IPS-18a (cell line): ENCODE measurements at regions not wholly inside any gene's neighbourhood (a gene's known extent, or its start where the extent isn't known, plus 50 kb on each side); places are given as distances from the start of the nearest gene placed in this dataset.

Experiments
- H3K27ac ChIP-seq: one replicate; pipeline ENCODE4 v1.5.1; 2013; ENCODE audit warnings: low read length
- H3K27me3 ChIP-seq: one replicate; pipeline ENCODE4 v1.6.1; 2013; ENCODE audit warnings: mild to moderate bottlenecking, low read length; ENCODE audit not compliant: control insufficient read depth, insufficient read depth
- H3K36me3 ChIP-seq: one replicate; pipeline ENCODE4 v1.6.1; 2013; ENCODE audit warnings: low read depth, low read length; ENCODE audit not compliant: control insufficient read depth
- H3K4me1 ChIP-seq: one replicate; pipeline ENCODE4 v1.6.1; 2013; ENCODE audit warnings: low read depth, low read length; ENCODE audit not compliant: control insufficient read depth
- H3K4me3 ChIP-seq: one replicate; pipeline ENCODE4 v1.5.1; 2013; ENCODE audit warnings: low read length
- H3K9ac ChIP-seq: one replicate; pipeline ENCODE4 v1.6.1; 2013; ENCODE audit warnings: mild to moderate bottlenecking, low read length, moderate library complexity
- H3K9me3 ChIP-seq: one replicate; pipeline ENCODE4 v1.6.1; 2013; ENCODE audit warnings: low read depth, low read length; ENCODE audit not compliant: control insufficient read depth

DNA sequence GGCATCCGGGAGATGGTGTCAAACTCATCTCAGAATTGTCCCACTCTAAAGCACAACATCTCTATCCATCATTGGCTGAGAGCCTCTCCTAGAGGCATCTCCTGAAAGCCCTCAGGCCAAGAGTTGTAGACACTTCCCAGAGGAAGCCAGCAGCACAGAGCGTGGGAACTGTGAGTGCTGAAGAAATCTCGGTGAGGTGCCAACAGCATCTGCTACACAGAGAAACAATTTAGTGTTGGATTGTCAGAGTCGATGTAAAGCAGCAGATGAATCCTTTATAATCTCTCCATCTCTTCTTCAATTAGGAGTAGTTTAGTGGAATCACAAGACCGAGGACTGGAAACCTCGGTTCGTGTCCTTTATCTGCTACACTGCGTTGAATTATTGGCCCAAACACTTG, 172.2 kb downstream of the C7orf25 start:
- no peaks in the 10 kb centered on the region for H3K9me3 ChIP-seq
- no peaks in the 10 kb centered on the region for H3K36me3 ChIP-seq
- H3K27ac ChIP-seq, result no peak overlapping the region
- H3K27me3 ChIP-seq, result no peaks in the 10 kb centered on the region
- H3K4me3 ChIP-seq, result no peak overlapping the region
- H3K9ac ChIP-seq, result no peak overlapping the region
- no peaks in the 10 kb centered on the region for H3K4me1 ChIP-seq

DNA sequence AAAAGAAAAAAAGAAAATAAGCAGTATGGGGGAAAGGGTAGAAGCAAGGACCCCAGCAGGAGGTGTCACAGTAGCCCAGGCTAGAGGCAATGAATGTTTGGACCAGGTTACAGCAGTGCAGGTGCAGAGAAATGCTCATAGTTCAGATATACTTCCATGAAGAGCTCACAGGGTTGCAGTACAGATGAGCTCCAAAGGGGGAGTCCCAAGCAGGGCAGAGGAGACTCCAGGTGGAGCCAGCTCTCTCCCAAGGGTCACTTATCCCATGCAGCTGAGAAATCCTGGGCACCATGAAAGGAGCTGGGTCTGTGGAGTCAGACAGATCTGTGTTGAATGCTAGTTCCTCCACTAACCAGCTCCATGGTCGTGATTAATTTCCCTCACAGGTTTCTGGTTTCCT, 174.9 kb downstream of the C7orf25 start:
- Histone ChIP-seq H3K36me3 (no peaks in the 10 kb centered on the region), H3K4me3 (no peak overlapping the region), H3K27me3 (no peaks in the 10 kb centered on the region), H3K9ac (no peak overlapping the region), H3K4me1 (no peaks in the 10 kb centered on the region), H3K27ac (no peak overlapping the region), H3K9me3 (no peaks in the 10 kb centered on the region)

DNA sequence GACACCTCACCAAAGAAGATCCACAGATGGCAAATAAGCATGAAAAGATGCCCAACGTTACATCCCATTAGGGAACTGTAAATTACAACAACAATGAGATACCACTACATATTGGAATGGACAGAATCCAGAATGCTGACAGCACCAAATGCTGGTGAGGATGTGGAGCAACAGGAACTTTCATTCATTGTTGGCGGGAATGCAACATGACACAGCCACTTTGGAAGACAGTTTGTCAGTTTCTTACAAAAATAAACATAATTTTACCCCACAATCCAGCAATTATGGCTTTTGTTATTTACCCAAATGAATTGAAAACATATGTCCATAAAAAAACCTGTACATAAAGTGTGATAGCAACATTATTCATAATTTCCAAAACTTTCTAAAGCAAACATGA, 176.8 kb downstream of the C7orf25 start:
- Histone ChIP-seq H3K4me1 (no peaks in the 10 kb centered on the region), H3K27ac (no peak overlapping the region), H3K4me3 (no peak overlapping the region), H3K9me3 (no peaks in the 10 kb centered on the region), H3K9ac (no peak overlapping the region), H3K27me3 (no peaks in the 10 kb centered on the region), H3K36me3 (no peaks in the 10 kb centered on the region)

DNA sequence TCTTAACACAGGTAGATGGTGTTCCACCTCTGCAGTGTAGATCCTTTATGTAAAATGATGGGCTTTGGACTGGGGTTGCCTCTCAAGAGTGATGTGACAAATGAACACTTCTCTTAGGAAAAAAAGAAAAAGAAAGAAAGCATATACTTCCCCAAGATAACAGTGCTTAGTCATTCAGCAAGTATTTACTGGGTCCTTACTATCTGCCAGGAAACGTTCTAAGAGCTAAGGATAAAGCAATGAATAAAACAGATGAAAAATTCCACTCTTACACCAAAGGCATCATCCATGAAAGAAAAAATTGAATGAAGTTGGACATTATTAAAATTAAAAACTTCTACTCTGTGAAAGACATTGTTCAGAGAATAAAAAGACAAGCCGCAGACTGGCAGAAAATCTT, 177.3 kb downstream of the C7orf25 start:
- Histone ChIP-seq H3K9me3 (no peaks in the 10 kb centered on the region), H3K27me3 (no peaks in the 10 kb centered on the region), H3K36me3 (no peaks in the 10 kb centered on the region), H3K27ac (no peak overlapping the region), H3K9ac (no peak overlapping the region), H3K4me1 (no peaks in the 10 kb centered on the region), H3K4me3 (no peak overlapping the region)

DNA sequence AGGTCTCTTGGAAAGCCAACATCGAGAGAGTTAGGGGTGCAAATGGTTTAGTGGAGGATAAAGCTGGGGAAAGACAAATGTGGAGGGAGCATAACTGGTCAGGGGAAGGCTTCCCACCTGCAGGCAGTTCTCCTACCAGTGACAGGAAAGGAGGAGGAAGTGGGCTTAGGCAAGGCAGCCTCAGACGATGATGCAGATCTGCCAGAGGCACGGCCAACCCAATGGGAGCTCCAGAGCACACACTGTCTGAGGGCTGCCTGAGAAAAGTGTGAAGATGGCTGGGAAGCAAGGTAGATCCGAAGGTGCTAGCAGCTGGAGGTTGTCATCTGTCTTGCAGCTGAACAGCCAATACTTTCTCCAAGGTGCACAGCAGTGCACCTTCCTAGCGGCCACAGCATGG, 178.8 kb downstream of the C7orf25 start:
- no peaks in the 10 kb centered on the region for H3K4me1 ChIP-seq
- H3K4me3 ChIP-seq, result no peak overlapping the region
- no peaks in the 10 kb centered on the region for H3K36me3 ChIP-seq
- no peaks in the 10 kb centered on the region for H3K27me3 ChIP-seq
- no peaks in the 10 kb centered on the region for H3K9me3 ChIP-seq
- no peak overlapping the region for H3K9ac ChIP-seq
- no peak overlapping the region for H3K27ac ChIP-seq

DNA sequence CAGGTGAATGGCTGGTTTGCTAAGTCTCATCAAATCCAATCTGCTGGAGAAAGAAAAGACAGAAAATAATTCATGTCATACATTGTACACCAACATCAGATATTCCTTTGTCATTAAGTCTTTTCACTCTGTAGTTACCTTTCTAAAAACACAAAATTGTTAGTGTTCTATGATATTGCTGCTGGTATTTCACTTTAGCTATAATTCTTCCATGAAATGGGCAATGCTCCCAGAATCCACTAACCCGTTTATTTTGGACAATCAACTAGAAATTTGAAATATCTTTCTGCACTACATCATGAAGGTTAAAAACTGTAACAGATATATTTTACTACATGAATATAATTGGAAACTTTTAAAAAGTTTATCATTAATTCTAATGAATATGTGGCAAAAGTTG, 181.3 kb downstream of the C7orf25 start:
- no peaks in the 10 kb centered on the region for H3K9me3 ChIP-seq
- no peak overlapping the region for H3K4me3 ChIP-seq
- no peak overlapping the region for H3K9ac ChIP-seq
- H3K27me3 ChIP-seq, result no peaks in the 10 kb centered on the region
- H3K36me3 ChIP-seq, result no peaks in the 10 kb centered on the region
- H3K4me1 ChIP-seq, result no peaks in the 10 kb centered on the region
- H3K27ac ChIP-seq, result no peak overlapping the region

DNA sequence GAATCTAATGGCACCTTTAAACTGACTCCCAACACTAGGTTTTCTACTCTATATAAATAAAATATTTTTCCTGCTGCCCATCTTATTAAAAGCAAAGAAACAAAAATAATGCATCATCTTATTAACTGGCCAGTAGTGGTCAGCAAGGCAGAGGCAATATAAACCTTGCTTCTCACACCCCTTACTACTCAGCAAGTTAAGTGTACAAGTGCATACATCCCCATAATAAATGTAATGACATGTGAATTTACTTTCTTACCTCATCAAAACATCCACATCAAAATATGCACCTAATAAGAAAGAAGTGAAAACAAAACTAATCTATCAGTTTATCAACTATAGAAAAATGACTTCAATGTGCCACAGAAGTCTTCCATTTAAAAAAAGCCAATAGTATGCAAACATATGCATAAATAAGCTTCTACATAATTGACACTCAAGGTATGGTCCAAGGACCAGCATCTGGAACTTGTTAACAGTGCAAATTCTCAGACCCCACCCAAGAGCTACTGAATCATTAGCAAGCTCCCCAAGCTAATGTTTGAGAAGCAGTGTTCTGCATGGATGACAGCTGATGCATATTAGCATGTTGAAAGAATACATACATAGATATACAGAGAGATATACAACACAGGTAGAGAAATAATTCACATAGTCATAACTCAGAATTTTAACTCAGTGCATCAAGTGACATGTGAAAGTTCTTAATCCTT, 182.7 kb downstream of the C7orf25 start:
- Histone ChIP-seq H3K27me3 (no peaks in the 10 kb centered on the region), H3K4me3 (no peak overlapping the region), H3K9me3 (no peaks in the 10 kb centered on the region), H3K27ac (no peak overlapping the region), H3K4me1 (no peaks in the 10 kb centered on the region), H3K9ac (no peak overlapping the region), H3K36me3 (no peaks in the 10 kb centered on the region)

DNA sequence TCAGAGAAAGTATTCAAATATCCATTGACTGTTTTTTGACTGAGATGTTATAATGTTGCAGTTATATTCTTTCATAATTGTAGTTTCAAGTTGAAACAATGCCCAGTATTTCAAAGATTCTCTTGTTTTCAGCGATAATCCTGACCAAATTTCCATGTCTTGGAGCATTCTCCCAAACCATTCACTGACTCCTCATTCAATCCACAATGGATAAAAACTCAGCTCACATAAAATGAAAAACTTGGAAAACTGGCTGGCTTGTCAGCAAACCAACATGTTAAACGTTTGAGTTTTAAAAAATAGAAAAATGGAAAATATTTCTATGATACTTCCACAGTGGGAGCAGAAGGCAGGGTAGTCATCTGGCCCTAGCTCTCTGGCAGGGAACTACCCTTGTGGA, 184.4 kb downstream of the C7orf25 start:
- Histone ChIP-seq H3K4me3 (no peak overlapping the region), H3K36me3 (no peaks in the 10 kb centered on the region), H3K4me1 (no peaks in the 10 kb centered on the region), H3K27me3 (no peaks in the 10 kb centered on the region), H3K9me3 (no peaks in the 10 kb centered on the region), H3K27ac (no peak overlapping the region), H3K9ac (no peak overlapping the region)

DNA sequence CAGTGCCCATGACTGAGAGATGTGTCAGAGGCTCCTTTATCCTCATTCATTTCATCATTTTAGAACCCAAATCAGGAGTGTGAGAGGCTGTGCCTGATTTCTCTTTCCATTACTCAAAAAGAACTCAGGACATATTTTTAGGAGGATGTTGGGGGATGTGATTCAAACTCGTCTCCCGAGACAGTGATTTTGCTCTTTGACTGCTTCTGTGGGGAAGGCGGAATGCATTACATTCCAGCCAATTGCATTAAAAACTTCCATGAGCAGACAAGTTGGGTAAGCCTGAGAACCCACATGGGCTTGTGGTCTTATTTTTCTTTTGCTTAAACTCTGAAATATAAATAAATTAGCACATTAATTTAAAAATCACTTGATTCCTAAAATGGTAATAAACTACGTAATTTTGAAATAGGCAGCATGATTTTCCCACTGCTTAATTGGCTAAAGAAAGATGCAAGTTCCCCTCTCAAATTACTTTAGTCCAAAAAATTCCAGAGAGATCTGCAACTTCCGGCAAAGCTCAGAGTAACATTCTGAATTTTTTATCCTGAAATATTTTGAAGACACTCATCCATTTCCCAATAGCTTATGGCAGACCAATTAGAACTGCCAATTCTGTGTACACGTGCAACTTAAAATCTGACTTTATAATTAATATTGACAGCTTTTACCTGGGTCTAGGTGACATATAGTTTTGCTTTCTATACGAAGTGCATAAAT, 185.6 kb downstream of the C7orf25 start:
- no peak overlapping the region for H3K9ac ChIP-seq
- H3K36me3 ChIP-seq, result no peaks in the 10 kb centered on the region
- H3K9me3 ChIP-seq, result no peaks in the 10 kb centered on the region
- H3K4me3 ChIP-seq, result no peak overlapping the region
- H3K4me1 ChIP-seq, result peaks cover 7% of the 10 kb centered on the region
- H3K27me3 ChIP-seq, result no peaks in the 10 kb centered on the region
- H3K27ac ChIP-seq, result no peak overlapping the region

DNA sequence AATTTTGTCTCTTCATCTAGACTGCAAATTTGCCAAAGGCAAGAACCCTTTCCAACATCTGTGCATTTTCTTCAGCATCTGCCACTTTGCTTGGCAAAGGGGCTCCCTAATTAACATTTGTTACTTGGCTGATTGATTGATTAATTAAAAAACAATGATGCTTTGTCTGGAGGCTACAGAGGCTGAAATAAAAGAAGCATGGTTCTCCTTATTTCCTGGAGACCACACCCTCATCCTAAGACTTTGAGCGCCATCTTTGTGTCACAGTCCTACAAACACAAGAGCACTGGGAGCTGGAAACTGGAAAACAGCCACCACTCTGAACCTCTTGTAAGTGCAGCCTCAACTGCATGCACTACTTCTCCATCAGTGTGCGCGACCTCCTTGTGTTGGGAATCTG, 189.2 kb downstream of the C7orf25 start:
- Histone ChIP-seq H3K36me3 (no peaks in the 10 kb centered on the region), H3K4me1 (peaks cover 15% of the 10 kb centered on the region), H3K27me3 (no peaks in the 10 kb centered on the region), H3K4me3 (no peak overlapping the region), H3K9ac (no peak overlapping the region), H3K9me3 (no peaks in the 10 kb centered on the region), H3K27ac (no peak overlapping the region)

DNA sequence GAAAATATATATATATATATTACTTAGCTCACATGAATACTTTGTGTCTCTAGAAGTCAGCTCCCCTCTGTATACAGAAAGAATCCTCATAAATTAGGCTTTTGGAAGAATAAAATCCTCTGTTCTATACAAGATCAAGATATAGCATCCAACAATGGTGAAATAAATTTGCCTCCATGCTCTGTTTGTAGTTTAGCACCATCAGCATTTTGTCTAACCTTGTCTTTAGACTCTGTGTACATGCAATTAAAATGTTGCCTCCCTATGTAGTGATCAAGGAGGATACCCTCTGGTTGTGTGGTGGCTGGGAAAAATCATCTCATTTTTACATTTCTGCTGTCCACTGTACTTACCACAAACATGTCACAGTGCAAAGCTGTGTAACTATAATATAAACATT, 189.7 kb downstream of the C7orf25 start:
- Histone ChIP-seq H3K9ac (no peak overlapping the region), H3K4me3 (no peak overlapping the region), H3K27me3 (no peaks in the 10 kb centered on the region), H3K4me1 (peaks cover 15% of the 10 kb centered on the region), H3K36me3 (no peaks in the 10 kb centered on the region), H3K9me3 (no peaks in the 10 kb centered on the region), H3K27ac (no peak overlapping the region)
